Stimulated activated CD8-positive, alpha-beta memory T cell treated with anti-CD3 and anti-CD28 coated beads, Interleukin-4, amount 100 ng/mL, for 4 hours (primary cell): ENCODE measurements at regions not wholly inside any gene's neighbourhood (a gene's known extent, or its start where the extent isn't known, plus 50 kb on each side); places are given as distances from the start of the nearest gene placed in this dataset.
"Not testable (repeated sequence)": the region's sequence is repeated elsewhere in the genome, so short reads cannot be mapped to it uniquely, and the experiment has no call there.

Experiments used
- DNase-seq, 2 donors: peaks; one replicate each; pipeline ENCODE4 v3.0.0-alpha.2; 2020; ENCODE audit warnings: low read depth in 2 of 2, low spot score in 1 of 2

GRCh38 chr2:41142478-41142877 is 690.6 kb upstream of the SLC8A1 start:
- no peak for DNase-seq

- DNase-seq, result no peak
These were observed 693.2 kb upstream of the SLC8A1 start for GRCh38 chr2:41145066-41145465.

GRCh38 chr2:41149054-41149453 is 697.2 kb upstream of the SLC8A1 start:
- DNase-seq, result no peak

DNA sequence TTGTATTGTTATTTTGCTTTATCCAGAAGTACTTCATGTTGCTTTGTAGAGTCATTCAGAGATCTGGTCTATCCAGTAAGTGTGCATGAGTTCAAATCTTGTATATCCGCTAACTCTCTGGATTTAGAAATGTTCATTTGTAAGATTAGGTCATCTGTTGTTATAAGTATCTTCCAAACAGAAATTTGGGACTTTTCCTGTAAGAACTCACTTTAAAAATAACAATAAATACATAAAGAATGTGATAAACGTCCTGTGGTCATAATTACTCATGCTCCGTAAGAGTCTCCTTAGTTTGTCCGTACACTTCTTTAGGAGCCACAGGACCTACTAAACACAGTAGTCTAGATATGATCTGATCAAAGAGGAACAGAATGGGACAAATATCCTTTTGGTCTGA is 699.9 kb upstream of the SLC8A1 start:
- no peak for DNase-seq

DNA sequence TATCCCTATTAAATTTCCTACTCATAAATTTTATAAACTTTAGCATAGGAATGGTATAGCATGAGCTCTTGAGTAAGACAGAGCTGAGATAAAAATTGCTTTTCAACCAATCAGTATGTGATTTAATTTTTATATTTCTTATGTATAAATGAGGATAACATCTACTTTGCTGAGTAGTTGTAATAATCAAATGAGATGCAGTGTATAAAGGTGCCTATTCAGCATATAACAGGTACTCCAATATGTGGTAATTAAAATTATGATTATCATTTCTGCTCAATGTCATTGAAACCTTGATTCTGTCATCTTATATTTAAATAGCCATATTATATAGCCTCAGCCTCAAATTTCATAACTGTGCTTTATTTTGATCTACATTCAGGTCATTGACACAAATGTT is 700.4 kb upstream of the SLC8A1 start:
- DNase-seq, result no peak

DNA sequence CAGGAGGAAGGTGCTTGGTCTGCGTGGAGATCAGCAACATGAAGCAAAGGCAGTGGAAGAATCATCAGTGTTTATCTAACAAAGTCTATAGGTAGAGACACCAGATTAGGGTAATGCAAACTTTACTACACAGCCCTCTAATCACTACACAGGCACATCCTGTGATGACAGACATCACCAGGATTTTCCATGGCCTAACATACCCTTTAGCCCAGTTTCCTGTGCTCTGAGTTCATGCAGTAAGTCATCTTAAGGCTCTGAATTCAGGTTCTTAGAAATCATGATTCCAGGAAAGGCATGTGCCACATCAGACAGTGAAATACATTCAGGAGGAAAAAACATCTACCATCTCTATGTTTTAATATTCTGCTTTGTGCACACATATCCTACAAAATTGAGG is 708.5 kb upstream of the SLC8A1 start:
- DNase-seq, result no peak

DNA sequence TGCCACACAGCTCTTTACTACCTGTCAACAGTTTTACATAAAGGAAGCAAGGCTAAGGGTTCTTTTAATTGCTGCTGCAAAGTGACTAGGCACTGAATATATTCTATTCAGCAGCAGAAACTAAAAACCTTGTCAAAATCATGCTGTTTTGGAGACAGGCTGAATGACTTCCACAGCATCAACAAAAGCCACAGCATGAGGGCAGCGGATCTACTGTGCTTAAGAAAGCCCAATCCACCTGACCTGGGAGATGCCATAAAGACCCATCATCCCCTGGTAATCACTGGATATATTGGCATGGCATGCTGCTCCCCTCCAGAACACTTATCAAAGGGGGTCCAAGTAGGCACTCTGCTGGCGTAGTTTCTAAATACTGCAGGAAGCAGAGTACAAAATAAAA is 715.1 kb upstream of the SLC8A1 start:
- DNase-seq, result no peak

DNA sequence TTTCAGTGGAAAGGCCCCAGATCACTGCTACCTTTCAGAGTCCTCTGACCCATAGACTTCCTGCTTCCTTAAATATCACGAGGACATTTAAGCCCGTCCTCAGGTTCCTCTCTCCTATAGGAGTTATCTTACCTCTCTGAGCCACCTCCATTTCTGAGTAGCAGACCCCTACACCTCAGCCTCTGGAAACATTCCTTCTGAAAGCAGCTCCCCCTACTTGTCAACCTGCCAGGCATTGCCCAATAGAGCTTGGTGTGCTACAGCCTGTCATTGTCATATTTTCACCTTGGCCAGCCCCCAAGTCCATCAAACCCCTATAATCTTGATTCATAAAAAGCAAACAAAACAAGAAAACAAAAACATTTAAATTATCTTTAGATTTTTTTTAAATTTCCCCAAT is 717.9 kb upstream of the SLC8A1 start:
- DNase-seq, result no peak

- DNase-seq, result no peak
These were observed 718.7 kb upstream of the SLC8A1 start for GRCh38 chr2:41170589-41170988.

- no peak for DNase-seq
These were observed 728.5 kb upstream of the SLC8A1 start for GRCh38 chr2:41180387-41180786.

- no peak for DNase-seq
These were observed 731.1 kb upstream of the SLC8A1 start for GRCh38 chr2:41182961-41183360.

GRCh38 chr2:41187376-41188122 is 735.7 kb upstream of the SLC8A1 start:
- DNase-seq, result no peak

GRCh38 chr2:41194230-41194629 is 742.3 kb upstream of the SLC8A1 start:
- no peak for DNase-seq

DNA sequence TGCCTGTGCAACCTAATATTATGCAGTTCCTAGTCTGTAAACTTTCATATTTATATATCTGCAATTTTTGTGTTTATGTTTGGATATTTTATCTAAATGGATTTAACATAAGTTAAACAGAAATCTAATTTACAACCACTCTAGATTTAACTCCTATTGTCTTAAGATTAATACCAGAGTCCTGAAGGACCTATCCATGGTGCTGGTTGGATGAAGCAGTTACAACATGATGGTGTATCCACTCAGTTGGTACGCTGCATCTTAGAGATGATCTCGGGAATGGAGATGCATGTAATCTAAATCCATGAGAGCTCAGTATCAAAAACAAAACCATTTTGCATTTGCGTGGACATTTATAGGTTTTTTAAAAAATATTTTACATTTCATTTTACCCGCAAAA is 745.9 kb upstream of the SLC8A1 start:
- no peak for DNase-seq

DNA sequence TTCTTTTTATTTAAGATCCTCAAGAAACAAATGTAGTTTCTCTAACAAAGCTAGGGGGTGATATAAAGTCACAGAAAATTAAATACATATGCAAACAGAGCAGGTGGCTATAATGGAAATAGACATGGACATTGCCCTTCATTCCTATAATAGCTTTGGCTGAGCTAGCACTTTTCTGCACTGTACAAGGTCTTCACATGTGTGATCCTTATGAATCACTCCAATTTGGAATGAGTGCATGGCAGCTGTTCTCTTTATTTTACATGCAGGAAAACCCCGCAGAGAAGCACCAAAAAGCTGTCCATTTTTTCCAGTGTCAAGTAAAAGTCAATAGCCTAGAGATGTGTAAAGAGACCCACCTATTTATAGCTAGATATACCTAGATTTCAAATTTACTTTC is 747.4 kb upstream of the SLC8A1 start:
- no peak for DNase-seq

DNA sequence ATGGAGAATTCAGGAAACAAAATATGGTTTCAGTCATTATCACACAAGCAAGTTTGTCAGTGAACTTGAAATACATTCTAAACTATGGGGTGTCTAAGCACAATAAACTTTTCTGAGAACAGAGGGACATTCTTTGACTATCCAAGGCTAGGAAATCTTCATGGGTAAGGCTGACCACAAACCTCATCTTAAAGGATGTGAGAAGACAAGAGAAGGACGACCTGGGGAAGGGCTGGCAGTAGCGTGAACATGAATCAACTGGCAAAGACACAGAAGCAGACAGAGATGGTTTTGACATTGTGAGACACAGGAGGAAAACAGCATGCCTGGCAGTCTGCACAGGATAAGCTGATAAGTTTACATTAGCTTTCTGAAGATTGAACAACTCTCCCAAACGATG is 752.4 kb upstream of the SLC8A1 start:
- no peak for DNase-seq

- no peak for DNase-seq
These were observed 754.1 kb upstream of the SLC8A1 start for GRCh38 chr2:41206004-41206403.

DNA sequence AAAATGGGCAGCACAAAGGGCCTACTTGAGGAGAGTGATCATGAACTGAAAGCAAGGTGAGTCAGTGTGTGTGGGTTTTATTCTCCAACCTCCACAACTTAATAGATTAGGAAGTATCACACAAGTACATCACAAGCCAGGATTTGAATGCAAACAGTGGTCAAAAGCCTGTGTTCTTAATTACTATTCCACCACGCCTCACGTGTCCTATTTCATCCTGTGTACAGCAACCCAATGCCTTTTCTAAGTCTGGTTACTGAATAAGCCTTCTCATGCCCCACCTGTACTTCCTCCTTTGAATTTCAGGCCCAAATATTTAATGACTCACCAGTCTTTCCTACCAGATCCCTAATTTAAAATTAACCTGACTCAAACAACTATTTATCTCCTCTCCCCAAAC is 755.7 kb upstream of the SLC8A1 start:
- DNase-seq, result no peak

DNA sequence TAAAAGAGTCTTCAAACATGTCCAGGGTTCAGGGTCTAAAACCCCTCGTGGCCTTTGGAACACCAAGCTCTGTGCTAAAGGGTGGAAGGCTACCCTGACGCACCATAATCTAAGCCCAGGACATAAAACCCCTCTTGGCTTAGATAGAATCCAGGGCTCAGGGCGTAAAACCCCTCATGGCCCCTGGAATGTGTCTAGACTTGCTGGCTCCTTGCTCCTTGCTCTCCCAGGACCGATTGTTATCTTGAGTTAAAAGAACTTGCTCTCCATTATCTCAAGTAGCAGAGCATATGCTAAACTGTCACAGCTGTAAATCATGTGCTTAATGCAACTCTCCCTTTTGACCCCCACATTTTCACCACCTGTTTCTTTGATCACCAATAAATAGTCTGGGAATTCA is 758.1 kb upstream of the SLC8A1 start:
- DNase-seq, result not testable (repeated sequence)

DNA sequence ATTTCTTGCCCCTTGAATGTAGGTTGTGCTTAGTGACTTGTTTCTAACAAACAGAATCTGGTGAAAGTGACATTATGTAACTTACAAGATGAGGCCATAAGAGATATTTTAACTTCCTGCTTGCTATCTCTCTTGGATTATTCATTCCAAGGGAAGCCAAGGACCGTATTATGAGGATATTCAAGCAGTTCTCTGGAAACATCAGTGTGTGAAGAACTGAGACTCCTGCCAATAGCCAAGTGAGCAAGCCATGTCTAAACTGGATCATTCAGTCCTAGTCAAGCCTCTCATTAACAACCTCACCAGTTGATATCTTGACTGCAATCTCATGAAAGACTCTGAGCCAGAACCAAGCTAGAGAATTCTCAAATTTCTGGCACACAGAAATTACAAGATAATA is 765.1 kb upstream of the SLC8A1 start:
- no peak for DNase-seq

- DNase-seq, result no peak
These were observed 770.7 kb upstream of the SLC8A1 start for GRCh38 chr2:41222593-41222992.

DNA sequence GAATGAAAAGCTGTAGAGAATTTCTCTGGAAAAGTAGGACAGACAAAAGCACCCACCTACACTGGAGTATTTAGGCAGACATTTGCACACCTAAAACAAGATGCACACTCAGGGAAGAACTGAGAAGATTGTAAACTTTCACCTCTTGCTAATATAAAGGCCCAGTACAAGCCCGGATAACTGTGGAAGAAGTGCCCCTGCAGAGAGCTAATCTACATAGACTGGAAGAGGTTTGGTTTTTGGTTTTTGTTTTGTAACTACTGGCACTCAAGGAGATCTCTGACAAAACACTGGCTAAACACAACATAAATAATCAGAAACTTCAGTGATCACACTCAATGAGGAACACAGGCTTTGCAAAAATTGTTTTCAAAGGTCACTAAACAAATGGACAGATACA is 782.2 kb upstream of the SLC8A1 start:
- DNase-seq, result no peak

DNA sequence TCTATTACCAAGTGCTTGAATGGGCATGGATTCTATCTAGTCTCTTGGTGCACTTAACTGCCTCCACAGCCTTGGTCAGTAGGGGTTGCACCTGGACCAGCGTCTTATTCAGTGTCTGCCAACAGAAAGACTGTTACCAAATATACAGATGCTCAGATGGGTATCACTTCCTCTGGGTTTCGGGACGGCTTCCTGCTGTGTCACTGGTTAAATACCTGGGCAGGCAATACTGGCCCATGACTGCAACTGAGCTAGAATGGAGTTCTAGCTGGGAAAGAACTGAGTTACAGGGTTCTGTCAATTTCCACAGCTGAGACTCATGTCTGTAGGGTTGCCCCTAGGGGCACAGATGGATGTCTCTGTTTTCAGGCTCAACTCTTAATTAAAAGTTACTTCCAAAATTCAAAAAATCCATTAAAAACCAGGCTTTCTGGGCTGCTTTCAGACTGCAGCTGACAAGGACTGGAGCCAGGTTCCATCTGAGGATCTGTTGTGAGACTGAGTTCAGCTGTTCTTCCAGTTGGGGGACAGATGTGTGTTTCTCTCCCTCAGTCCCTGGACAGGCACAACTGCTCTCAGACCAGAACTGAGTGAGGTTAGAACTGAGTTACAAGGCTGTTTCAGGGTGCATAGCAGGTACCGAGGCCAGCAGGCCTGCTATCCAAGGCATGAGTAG is 789.6 kb upstream of the SLC8A1 start:
- no peak for DNase-seq
